ENCODE measurements at regions not wholly inside any gene's neighbourhood (a gene's known extent, or its start where the extent isn't known, plus 50 kb on each side); places are given as distances from the start of the nearest gene placed in this dataset.

DNA sequence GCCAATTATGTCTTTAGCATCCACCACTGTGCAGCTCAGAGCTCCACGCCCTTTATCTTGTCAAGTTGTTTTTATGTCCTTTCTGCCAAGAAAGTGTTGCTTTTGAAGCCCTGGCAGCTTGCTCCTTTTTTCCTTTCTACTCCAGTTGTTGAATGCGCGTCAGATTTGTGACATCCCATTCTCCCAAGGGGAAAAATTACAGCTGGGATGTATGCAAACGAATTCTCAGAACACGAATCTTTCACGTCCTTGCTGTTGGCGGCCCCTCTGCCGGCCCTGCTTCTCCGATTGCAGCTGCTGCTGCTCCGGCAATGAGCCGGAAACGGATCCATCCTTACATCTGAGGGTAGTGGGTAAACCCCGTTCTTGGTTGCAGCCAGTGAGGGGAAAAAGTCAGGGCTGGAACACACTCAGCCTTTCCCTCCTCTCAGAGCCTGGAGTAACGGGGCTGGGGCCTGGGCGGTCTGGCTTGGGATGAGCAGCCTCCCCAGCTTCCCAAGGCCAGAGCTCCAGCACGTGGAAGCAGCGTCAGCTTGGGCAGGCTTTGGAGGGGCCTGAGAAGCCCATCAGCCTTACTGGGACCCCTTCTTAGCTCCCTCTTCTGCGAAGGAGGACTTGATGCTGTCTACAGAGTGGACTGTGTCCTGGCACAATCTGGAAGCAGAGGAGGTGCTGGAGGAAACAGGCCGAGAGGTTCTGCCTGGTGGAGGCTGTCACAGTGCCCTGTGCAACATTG is 79.0 kb upstream of the CHST15 start:
- Mint-ChIP-seq H3K36me3 (ENCODE audit: insufficient read depth in 1 of 3, low read depth in 3 of 3) (no peaks in the 10 kb centered on the region), H3K27ac (no peak overlapping the region), H3K9me3 (no peaks in the 10 kb centered on the region), H3K27me3 (ENCODE audit: low read depth) (peaks cover 7% of the 10 kb centered on the region), H3K4me1 (peaks cover 4 to 8% of the 10 kb centered on the region in 2 experiments), H3K4me3 (no peak overlapping the region)
- no peaks in the 10 kb centered on the region for H3K27me3 ChIP-seq (ENCODE audit: insufficient read depth, low read length)
- H3T11ph ChIP-seq (ENCODE audit: low read length): no peak overlapping the region
- no peaks in the 10 kb centered on the region for H3K4me1 ChIP-seq (ENCODE audit: insufficient read depth, low read length)
- no peak overlapping the region for H2BK120ac ChIP-seq (ENCODE audit: low read depth, low read length, poor library complexity, severe bottlenecking)
- no peak overlapping the region for H3K4ac ChIP-seq (ENCODE audit: low read depth, low read length)
- H4K91ac ChIP-seq (ENCODE audit: insufficient read length, low read depth, low read length): no peak overlapping the region
- H3K9me3 ChIP-seq (ENCODE audit: control insufficient read depth, low read depth, low read length): no peaks in the 10 kb centered on the region
- no CpG with 5 or more reads among the region's 19 CpGs for WGBS (ENCODE audit: extremely low coverage, insufficient read length, low lambda C conversion rate)
- H4K20me1 ChIP-seq (ENCODE audit: control insufficient read depth, insufficient read depth, insufficient read length): no peaks in the 10 kb centered on the region
- no peak overlapping the region for H3K18ac ChIP-seq (ENCODE audit: insufficient read length, low read depth, low read length)
- H2BK12ac ChIP-seq (ENCODE audit: insufficient read length, low read depth, low read length): no peak overlapping the region
- TF ChIP-seq, protein P1, sequence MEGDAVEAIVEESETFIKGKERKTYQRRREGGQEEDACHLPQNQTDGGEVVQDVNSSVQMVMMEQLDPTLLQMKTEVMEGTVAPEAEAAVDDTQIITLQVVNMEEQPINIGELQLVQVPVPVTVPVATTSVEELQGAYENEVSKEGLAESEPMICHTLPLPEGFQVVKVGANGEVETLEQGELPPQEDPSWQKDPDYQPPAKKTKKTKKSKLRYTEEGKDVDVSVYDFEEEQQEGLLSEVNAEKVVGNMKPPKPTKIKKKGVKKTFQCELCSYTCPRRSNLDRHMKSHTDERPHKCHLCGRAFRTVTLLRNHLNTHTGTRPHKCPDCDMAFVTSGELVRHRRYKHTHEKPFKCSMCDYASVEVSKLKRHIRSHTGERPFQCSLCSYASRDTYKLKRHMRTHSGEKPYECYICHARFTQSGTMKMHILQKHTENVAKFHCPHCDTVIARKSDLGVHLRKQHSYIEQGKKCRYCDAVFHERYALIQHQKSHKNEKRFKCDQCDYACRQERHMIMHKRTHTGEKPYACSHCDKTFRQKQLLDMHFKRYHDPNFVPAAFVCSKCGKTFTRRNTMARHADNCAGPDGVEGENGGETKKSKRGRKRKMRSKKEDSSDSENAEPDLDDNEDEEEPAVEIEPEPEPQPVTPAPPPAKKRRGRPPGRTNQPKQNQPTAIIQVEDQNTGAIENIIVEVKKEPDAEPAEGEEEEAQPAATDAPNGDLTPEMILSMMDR (conservative IDR thresholded peaks at IDR 0.05): no peak
- no peak overlapping the region for H3K4me2 ChIP-seq (ENCODE audit: insufficient read depth, insufficient read length, low read length)
- DNase-seq: peak; percentile 21
- H2BK5ac ChIP-seq (ENCODE audit: insufficient read length, low read length): no peak overlapping the region
- H4K8ac ChIP-seq (replicated peaks; ENCODE audit: insufficient read length, low read depth, low read length): no peak overlapping the region
- H3K23me2 ChIP-seq (ENCODE audit: insufficient read length, low read depth, low read length, poor library complexity, severe bottlenecking): no peaks in the 10 kb centered on the region
- no peak overlapping the region for H3K56ac ChIP-seq (ENCODE audit: insufficient read length, low read depth, low read length)
- no peaks in the 10 kb centered on the region for H3K79me1 ChIP-seq (ENCODE audit: insufficient read depth, low read depth, low read length, poor library complexity, severe bottlenecking)
- H2BK20ac ChIP-seq (ENCODE audit: low read depth, low read length, poor library complexity, severe bottlenecking): no peak overlapping the region
- H3K27ac ChIP-seq (ENCODE audit: insufficient read length, low read depth, low read length): no peak overlapping the region
- no peak overlapping the region for H3K9ac ChIP-seq (ENCODE audit: extremely low read depth, insufficient read length, low read length)
- no peaks in the 10 kb centered on the region for H3K79me2 ChIP-seq (ENCODE audit: insufficient read depth, low read length)
- no peak overlapping the region for H2AK5ac ChIP-seq (ENCODE audit: insufficient read length, low read length)
- H4K5ac ChIP-seq (ENCODE audit: insufficient read length, low read depth, low read length): no peak overlapping the region
- H3K23ac ChIP-seq (ENCODE audit: insufficient read length, low read depth, low read length): no peak overlapping the region
- H3K14ac ChIP-seq (ENCODE audit: insufficient read depth, low read length): peak overlapping the region; percentile 40; the same call in 1 of the 2 replicates
- H2BK15ac ChIP-seq (ENCODE audit: low read depth, low read length): no peak overlapping the region
- H2AFZ ChIP-seq (ENCODE audit: low read length): no peak overlapping the region
